ENCODE measurements at regions not wholly inside any gene's neighbourhood (a gene's known extent, or its start where the extent isn't known, plus 50 kb on each side); places are given as distances from the start of the nearest gene placed in this dataset.

DNA sequence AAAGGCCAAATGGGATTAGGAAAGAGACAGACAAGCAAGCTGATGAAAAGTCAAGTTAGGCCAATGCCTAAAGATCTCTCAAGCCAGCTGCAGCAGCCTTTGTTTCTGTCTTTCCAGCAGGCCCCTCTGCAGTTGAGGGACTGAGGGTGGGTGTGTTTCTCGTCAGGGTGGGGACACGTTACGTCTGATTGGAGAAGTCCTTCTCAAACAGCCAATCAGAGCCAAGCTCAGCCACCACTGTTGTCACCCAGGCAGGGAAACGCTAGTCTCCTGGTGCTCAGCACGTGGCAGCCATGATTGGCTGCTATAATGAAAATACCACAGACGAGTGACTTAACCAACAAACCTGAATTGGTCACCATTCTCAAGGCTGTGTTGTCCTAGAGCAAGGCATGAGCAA is 177.1 kb upstream of the LCORL start:
- no peak for DNase-seq
- 81 to 86% (median 83%) methylated on average over 6 of the region's 6 CpGs for WGBS, 4 donors
- no peak overlapping the region for H3K4me3 ChIP-seq
- no peaks in the 10 kb centered on the region for H3K9me3 ChIP-seq (replicated peaks in 1 of 3)
- H3K4me1 ChIP-seq (replicated peaks in 1 of 2) = no peaks in the 10 kb centered on the region
- no peaks in the 10 kb centered on the region for H3K27me3 ChIP-seq
- no peaks in the 10 kb centered on the region for H3K36me3 ChIP-seq (replicated peaks in 1 of 2)
- no peak overlapping the region for H3K27ac ChIP-seq
- TF ChIP-seq, protein P1, sequence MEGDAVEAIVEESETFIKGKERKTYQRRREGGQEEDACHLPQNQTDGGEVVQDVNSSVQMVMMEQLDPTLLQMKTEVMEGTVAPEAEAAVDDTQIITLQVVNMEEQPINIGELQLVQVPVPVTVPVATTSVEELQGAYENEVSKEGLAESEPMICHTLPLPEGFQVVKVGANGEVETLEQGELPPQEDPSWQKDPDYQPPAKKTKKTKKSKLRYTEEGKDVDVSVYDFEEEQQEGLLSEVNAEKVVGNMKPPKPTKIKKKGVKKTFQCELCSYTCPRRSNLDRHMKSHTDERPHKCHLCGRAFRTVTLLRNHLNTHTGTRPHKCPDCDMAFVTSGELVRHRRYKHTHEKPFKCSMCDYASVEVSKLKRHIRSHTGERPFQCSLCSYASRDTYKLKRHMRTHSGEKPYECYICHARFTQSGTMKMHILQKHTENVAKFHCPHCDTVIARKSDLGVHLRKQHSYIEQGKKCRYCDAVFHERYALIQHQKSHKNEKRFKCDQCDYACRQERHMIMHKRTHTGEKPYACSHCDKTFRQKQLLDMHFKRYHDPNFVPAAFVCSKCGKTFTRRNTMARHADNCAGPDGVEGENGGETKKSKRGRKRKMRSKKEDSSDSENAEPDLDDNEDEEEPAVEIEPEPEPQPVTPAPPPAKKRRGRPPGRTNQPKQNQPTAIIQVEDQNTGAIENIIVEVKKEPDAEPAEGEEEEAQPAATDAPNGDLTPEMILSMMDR (IDR thresholded peaks at IDR 0.05) = no peak
- no peak for TF ChIP-seq POLR2A (IDR thresholded peaks at IDR 0.05)
- intact Hi-C loops (cut with DNase I) = no loop called here

DNA sequence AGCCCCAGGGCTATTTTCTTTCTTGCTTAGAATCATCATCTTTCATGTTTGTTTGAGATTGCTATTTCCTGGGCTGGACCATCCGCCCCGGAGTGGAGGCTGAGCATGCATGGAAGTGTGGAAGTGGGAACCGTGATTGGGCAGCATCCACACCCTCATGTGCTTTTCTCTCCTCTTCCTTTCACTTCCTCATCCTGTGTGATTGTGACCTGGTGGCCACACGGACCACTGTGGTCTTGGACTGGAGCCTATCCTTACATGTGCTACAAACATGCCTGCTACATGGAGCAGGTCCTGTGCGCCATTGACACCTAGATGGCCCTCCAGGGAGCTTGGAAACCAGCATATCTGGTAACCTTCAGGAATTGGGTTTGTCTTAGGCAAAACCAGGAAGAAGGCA is 175.9 kb upstream of the LCORL start:
- no peaks in the 10 kb centered on the region for H3K4me1 ChIP-seq (replicated peaks in 1 of 2)
- intact Hi-C loops (cut with DNase I) = no loop called here
- no peaks in the 10 kb centered on the region for H3K36me3 ChIP-seq (replicated peaks in 1 of 2)
- no peak overlapping the region for H3K27ac ChIP-seq
- no peak for DNase-seq
- H3K9me3 ChIP-seq (replicated peaks in 1 of 3) = no peaks in the 10 kb centered on the region
- no peak overlapping the region for H3K4me3 ChIP-seq
- TF ChIP-seq, protein P1 (IDR thresholded peaks at IDR 0.05) = no peak
- no peak for TF ChIP-seq POLR2A (IDR thresholded peaks at IDR 0.05)
- 55 to 74% (median 72%) methylated on average over 5 of the region's 5 CpGs for WGBS, 4 donors
- H3K27me3 ChIP-seq = no peaks in the 10 kb centered on the region

DNA sequence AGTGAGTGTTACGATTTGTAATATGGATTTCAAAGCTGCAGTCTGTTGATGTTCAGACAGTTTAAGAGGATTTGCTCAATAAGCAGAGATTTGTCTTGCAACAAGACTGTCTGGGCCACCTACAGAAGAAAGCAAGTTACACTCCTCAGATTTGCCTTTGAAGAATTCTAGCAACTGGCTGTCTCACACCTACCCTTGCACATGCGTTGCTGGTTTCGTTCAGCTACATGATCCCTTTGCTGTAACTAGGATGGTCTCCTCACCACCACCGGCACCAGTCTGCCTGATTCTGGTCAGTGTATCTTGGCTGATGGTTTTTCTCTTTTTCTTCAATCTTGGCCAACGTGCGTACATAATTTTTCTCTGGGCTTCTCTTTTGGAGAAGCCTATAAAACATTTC is 172.7 kb upstream of the LCORL start:
- DNase-seq = no peak
- TF ChIP-seq, protein P1 (IDR thresholded peaks at IDR 0.05) = no peak
- TF ChIP-seq POLR2A (IDR thresholded peaks at IDR 0.05) = no peak
- 52 to 88% (median 58%) methylated on average over 6 of the region's 6 CpGs for WGBS, 4 donors
- Histone ChIP-seq H3K27me3 (no peaks in the 10 kb centered on the region), H3K36me3 (replicated peaks in 1 of 2) (no peaks in the 10 kb centered on the region), H3K4me1 (replicated peaks in 1 of 2) (no peaks in the 10 kb centered on the region), H3K4me3 (no peak overlapping the region), H3K27ac (no peak overlapping the region), H3K9me3 (replicated peaks in 1 of 3) (no peaks in the 10 kb centered on the region)
- intact Hi-C loops (cut with DNase I) = no loop called here

DNA sequence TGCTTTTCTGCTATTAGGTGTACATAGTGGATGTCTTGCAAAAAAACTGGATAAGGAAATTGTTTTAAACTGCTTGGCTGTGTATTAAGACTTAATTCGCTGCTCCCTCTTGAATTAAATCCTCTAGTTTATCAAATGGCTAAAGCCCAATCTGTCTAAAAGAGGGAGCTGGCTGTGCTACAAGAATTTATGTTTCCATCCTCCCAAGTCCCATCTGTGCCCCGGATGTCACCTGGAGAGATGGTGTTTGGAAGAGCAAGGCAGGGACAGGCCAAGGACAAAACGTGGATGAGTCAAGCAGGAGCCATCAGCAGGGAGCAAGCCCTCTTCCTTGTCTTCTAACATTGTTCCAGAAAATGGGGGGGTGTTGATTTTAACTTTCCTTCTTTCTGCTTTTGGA is 171.3 kb upstream of the LCORL start:
- no peak for DNase-seq
- no peaks in the 10 kb centered on the region for H3K36me3 ChIP-seq (replicated peaks in 1 of 2)
- WGBS, 4 donors = 39 to 52% (median 43%) methylated on average over 3 of the region's 3 CpGs
- no peak overlapping the region for H3K27ac ChIP-seq
- no peaks in the 10 kb centered on the region for H3K27me3 ChIP-seq
- intact Hi-C loops (cut with DNase I) = no loop called here
- no peaks in the 10 kb centered on the region for H3K4me1 ChIP-seq (replicated peaks in 1 of 2)
- no peak overlapping the region for H3K4me3 ChIP-seq
- TF ChIP-seq, protein P1 (IDR thresholded peaks at IDR 0.05) = no peak
- TF ChIP-seq POLR2A (IDR thresholded peaks at IDR 0.05) = no peak
- no peaks in the 10 kb centered on the region for H3K9me3 ChIP-seq (replicated peaks in 1 of 3)

Data from adrenal gland (tissue), 9 donors.